GM23338 (cell line): ENCODE measurements at regions not wholly inside any gene's neighbourhood (a gene's known extent, or its start where the extent isn't known, plus 50 kb on each side); places are given as distances from the start of the nearest gene placed in this dataset.

ENCODE experiments used
- ATAC-seq: fragments of 200-7000 bp; cut with Tn5 transposase; 3 replicates; pipeline ENCODE4 v1.9.1; 2020
- DNase-seq: peaks from one replicate; pipeline ENCODE4 v3.0.0-alpha.2; 2015; ENCODE audit warnings: low spot score
- H2AFZ ChIP-seq: fragments of 200-600 bp; sonication (generic); 2 replicates; pipeline ENCODE4 v1.8.0; 2016; ENCODE audit warnings: antibody characterized with exemption, mild to moderate bottlenecking, moderate library complexity
- H3F3A ChIP-seq: fragments of 200-600 bp; sonication (generic); replicated peaks from 2 replicates; pipeline ENCODE4 v1.8.0; 2017; ENCODE audit warnings: antibody characterized with exemption, mixed run types, low read depth
- H3K27ac ChIP-seq: fragments of 200-600 bp; sonication (generic); 2 replicates; pipeline ENCODE4 v1.6.1; 2016; ENCODE audit warnings: low read depth
- H3K27me3 ChIP-seq: fragments of 200-600 bp; sonication (generic); 2 replicates; pipeline ENCODE4 v1.8.0; 2016; ENCODE audit warnings: mild to moderate bottlenecking, mixed run types, moderate library complexity; ENCODE audit not compliant: insufficient read depth
- H3K36me3 ChIP-seq: fragments of 200-600 bp; sonication (generic); 2 replicates; pipeline ENCODE4 v1.8.0; 2016; ENCODE audit warnings: mild to moderate bottlenecking; ENCODE audit not compliant: insufficient read depth
- H3K4me1 ChIP-seq: fragments of 200-600 bp; sonication (generic); 2 replicates; pipeline ENCODE4 v1.8.0; 2016; ENCODE audit warnings: mild to moderate bottlenecking, moderate library complexity; ENCODE audit not compliant: insufficient read depth
- H3K4me2 ChIP-seq: fragments of 200-600 bp; sonication (generic); 2 replicates; pipeline ENCODE4 v1.7.1; 2017; ENCODE audit warnings: mixed run types
- H3K4me3 ChIP-seq: fragments of 200-600 bp; sonication (generic); 2 replicates; pipeline ENCODE4 v1.6.1; 2016; ENCODE audit warnings: mixed run types
- H3K79me2 ChIP-seq: fragments of 200-600 bp; sonication (generic); replicated peaks from 2 replicates; pipeline ENCODE4 v1.8.0; 2017; ENCODE audit warnings: mild to moderate bottlenecking; ENCODE audit not compliant: insufficient read depth
- H3K9me2 ChIP-seq: fragments of 200-600 bp; sonication (generic); 2 replicates; pipeline ENCODE4 v1.8.0; 2017; ENCODE audit not compliant: insufficient read depth
- H4K20me1 ChIP-seq: fragments of 200-600 bp; sonication (generic); replicated peaks from 2 replicates; pipeline ENCODE4 v1.8.0; 2017; ENCODE audit warnings: mild to moderate bottlenecking; ENCODE audit not compliant: insufficient read depth
- H3K27ac Mint-ChIP-seq: 2 replicates; pipeline ENCODE4 v1.8.0; 2020; ENCODE audit warnings: inconsistent platforms, mild to moderate bottlenecking, moderate library complexity, mixed read lengths
- H3K27me3 Mint-ChIP-seq: 3 replicates; pipeline ENCODE4 v1.8.0; 2022; ENCODE audit warnings: low read depth, mild to moderate bottlenecking, moderate library complexity, mixed read lengths, inconsistent platforms; ENCODE audit not compliant: insufficient read depth, poor library complexity
- H3K36me3 Mint-ChIP-seq: 3 replicates; pipeline ENCODE4 v1.8.0; 2021; ENCODE audit warnings: low read depth, mild to moderate bottlenecking, inconsistent platforms, moderate library complexity, mixed read lengths
- H3K4me1 Mint-ChIP-seq: 3 replicates; pipeline ENCODE4 v1.8.0; 2020; ENCODE audit warnings: mild to moderate bottlenecking, inconsistent platforms, mixed read lengths
- H3K4me3 Mint-ChIP-seq: 3 replicates; pipeline ENCODE4 v1.8.0; 2021; ENCODE audit warnings: moderate library complexity, mild to moderate bottlenecking, inconsistent platforms, mixed read lengths
- H3K9me3 Mint-ChIP-seq: 3 replicates; pipeline ENCODE4 v1.8.0; 2020; ENCODE audit warnings: moderate library complexity, mild to moderate bottlenecking, inconsistent platforms, mixed read lengths
- EZH2phosphoT487 ChIP-seq: fragments of 200-600 bp; sonication (generic); IDR thresholded peaks from one replicate; pipeline ENCODE4 v1.8.1; 2018; ENCODE audit warnings: antibody characterized with exemption; ENCODE audit not compliant: unreplicated experiment
- POLR2AphosphoS5 ChIP-seq: IDR thresholded peaks from 2 replicates; pipeline ENCODE4 v1.6.1; 2016; ENCODE audit warnings: antibody characterized with exemption, low read depth
- STAT1 ChIP-seq: IDR thresholded peaks from one replicate; pipeline ENCODE4 v1.6.1; 2016; ENCODE audit warnings: antibody characterized with exemption; ENCODE audit not compliant: unreplicated experiment
- ZNF331 ChIP-seq: fragments of 250-450 bp; sonication (Bioruptor Pico); IDR thresholded peaks from 2 replicates; pipeline ENCODE4 v1.5.0; 2020; ENCODE audit warnings: low read depth, mild to moderate bottlenecking, moderate library complexity
- TF ChIP-seq, protein P1 (sequence below): fragments of 250-450 bp; sonication (Bioruptor Pico); IDR thresholded peaks from 2 replicates; pipeline ENCODE4 v1.5.0; 2020; ENCODE audit warnings: mild to moderate bottlenecking, moderate library complexity
- TF ChIP-seq, protein P2 (sequence below): IDR thresholded peaks from one replicate; pipeline ENCODE4 v1.6.1; 2018; ENCODE audit warnings: antibody characterized with exemption; ENCODE audit not compliant: unreplicated experiment

DNA sequence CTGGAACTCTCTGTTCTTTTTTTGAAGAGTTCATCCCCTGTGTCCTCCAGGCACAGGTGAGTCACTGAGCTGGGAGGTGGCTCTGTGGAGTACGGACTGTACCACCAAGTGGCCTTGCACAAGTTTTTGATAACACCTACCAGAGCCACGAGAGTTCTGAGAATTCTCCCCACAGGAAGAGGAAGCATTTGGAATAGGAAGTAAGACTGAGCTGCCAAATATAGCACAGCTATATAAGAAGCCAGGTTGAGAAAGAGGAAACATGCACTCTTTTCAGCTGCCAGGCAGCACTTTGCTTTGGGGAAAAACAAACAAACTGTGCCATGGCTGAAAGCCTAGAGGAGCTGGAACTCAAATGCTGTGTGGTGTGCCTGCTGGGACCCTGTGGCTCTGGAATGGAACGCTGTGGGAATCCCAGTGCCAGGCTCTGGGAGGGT, 70.8 kb upstream of the RIPOR2 start (continued):
- TF ChIP-seq, protein P1, sequence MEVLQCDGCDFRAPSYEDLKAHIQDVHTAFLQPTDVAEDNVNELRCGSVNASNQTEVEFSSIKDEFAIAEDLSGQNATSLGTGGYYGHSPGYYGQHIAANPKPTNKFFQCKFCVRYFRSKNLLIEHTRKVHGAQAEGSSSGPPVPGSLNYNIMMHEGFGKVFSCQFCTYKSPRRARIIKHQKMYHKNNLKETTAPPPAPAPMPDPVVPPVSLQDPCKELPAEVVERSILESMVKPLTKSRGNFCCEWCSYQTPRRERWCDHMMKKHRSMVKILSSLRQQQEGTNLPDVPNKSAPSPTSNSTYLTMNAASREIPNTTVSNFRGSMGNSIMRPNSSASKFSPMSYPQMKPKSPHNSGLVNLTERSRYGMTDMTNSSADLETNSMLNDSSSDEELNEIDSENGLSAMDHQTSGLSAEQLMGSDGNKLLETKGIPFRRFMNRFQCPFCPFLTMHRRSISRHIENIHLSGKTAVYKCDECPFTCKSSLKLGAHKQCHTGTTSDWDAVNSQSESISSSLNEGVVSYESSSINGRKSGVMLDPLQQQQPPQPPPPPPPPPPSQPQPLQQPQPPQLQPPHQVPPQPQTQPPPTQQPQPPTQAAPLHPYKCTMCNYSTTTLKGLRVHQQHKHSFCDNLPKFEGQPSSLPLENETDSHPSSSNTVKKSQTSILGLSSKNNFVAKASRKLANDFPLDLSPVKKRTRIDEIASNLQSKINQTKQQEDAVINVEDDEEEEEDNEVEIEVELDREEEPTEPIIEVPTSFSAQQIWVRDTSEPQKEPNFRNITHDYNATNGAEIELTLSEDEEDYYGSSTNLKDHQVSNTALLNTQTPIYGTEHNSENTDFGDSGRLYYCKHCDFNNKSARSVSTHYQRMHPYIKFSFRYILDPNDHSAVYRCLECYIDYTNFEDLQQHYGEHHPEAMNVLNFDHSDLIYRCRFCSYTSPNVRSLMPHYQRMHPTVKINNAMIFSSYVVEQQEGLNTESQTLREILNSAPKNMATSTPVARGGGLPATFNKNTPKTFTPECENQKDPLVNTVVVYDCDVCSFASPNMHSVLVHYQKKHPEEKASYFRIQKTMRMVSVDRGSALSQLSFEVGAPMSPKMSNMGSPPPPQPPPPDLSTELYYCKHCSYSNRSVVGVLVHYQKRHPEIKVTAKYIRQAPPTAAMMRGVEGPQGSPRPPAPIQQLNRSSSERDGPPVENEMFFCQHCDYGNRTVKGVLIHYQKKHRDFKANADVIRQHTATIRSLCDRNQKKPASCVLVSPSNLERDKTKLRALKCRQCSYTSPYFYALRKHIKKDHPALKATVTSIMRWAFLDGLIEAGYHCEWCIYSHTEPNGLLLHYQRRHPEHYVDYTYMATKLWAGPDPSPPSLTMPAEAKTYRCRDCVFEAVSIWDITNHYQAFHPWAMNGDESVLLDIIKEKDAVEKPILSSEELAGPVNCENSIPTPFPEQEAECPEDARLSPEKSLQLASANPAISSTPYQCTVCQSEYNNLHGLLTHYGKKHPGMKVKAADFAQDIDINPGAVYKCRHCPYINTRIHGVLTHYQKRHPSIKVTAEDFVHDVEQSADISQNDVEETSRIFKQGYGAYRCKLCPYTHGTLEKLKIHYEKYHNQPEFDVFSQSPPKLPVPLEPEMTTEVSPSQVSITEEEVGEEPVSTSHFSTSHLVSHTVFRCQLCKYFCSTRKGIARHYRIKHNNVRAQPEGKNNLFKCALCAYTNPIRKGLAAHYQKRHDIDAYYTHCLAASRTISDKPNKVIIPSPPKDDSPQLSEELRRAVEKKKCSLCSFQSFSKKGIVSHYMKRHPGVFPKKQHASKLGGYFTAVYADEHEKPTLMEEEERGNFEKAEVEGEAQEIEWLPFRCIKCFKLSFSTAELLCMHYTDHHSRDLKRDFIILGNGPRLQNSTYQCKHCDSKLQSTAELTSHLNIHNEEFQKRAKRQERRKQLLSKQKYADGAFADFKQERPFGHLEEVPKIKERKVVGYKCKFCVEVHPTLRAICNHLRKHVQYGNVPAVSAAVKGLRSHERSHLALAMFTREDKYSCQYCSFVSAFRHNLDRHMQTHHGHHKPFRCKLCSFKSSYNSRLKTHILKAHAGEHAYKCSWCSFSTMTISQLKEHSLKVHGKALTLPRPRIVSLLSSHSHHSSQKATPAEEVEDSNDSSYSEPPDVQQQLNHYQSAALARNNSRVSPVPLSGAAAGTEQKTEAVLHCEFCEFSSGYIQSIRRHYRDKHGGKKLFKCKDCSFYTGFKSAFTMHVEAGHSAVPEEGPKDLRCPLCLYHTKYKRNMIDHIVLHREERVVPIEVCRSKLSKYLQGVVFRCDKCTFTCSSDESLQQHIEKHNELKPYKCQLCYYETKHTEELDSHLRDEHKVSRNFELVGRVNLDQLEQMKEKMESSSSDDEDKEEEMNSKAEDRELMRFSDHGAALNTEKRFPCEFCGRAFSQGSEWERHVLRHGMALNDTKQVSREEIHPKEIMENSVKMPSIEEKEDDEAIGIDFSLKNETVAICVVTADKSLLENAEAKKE (CRISPR knock-in tag), result no peak
- no peak for TF ChIP-seq ZNF331 (CRISPR knock-in tag)
- TF ChIP-seq, protein P2, sequence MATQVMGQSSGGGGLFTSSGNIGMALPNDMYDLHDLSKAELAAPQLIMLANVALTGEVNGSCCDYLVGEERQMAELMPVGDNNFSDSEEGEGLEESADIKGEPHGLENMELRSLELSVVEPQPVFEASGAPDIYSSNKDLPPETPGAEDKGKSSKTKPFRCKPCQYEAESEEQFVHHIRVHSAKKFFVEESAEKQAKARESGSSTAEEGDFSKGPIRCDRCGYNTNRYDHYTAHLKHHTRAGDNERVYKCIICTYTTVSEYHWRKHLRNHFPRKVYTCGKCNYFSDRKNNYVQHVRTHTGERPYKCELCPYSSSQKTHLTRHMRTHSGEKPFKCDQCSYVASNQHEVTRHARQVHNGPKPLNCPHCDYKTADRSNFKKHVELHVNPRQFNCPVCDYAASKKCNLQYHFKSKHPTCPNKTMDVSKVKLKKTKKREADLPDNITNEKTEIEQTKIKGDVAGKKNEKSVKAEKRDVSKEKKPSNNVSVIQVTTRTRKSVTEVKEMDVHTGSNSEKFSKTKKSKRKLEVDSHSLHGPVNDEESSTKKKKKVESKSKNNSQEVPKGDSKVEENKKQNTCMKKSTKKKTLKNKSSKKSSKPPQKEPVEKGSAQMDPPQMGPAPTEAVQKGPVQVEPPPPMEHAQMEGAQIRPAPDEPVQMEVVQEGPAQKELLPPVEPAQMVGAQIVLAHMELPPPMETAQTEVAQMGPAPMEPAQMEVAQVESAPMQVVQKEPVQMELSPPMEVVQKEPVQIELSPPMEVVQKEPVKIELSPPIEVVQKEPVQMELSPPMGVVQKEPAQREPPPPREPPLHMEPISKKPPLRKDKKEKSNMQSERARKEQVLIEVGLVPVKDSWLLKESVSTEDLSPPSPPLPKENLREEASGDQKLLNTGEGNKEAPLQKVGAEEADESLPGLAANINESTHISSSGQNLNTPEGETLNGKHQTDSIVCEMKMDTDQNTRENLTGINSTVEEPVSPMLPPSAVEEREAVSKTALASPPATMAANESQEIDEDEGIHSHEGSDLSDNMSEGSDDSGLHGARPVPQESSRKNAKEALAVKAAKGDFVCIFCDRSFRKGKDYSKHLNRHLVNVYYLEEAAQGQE, result no peak

DNA sequence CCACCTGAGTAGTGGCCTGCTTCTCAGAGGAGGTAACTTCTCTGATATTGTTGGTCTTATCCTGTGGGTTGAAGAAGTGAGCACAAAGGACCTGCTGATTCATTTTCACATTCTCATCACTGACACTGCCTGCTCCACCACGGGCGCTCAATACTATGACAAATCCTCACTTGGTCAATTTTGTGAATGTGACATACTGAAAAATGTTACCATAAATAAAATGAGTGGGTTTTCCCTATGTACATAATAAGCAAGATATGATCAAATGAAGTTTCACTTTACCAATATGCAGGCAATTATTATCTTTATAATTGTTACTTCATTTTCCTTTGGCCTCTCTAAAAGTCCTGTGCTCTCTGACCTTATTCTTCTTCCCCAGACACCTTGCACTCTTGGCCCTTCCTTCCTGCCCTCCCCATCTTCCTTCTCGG, 71.5 kb upstream of the RIPOR2 start:
- Histone ChIP-seq H3K36me3 (no peaks in the 10 kb centered on the region), H3K27ac (no peak overlapping the region), H3F3A (no peaks in the 10 kb centered on the region), H4K20me1 (no peaks in the 10 kb centered on the region), H3K79me2 (no peaks in the 10 kb centered on the region), H2AFZ (peak overlapping the region; percentile 67), H3K4me3 (no peak overlapping the region), H3K4me1 (no peaks in the 10 kb centered on the region), H3K9me2 (no peaks in the 10 kb centered on the region), H3K27me3 (no peaks in the 10 kb centered on the region), H3K4me2 (no peak overlapping the region)
- Mint-ChIP-seq H3K36me3 (no peaks in the 10 kb centered on the region), H3K27ac (no peak overlapping the region), H3K4me1 (peaks cover 8% of the 10 kb centered on the region; the same call in 2 of the 3 replicates), H3K9me3 (no peaks in the 10 kb centered on the region), H3K4me3 (no peak overlapping the region), H3K27me3 (peaks cover 4% of the 10 kb centered on the region)
- ATAC-seq (no peak), DNase-seq (no peak)
- no peak for TF ChIP-seq POLR2AphosphoS5
- no peak for TF ChIP-seq STAT1
- TF ChIP-seq EZH2phosphoT487, result no peak
- TF ChIP-seq, protein P1 (CRISPR knock-in tag), result no peak
